Forelimb muscle (tissue), 1 donor: ENCODE measurements at regions not wholly inside any gene's neighbourhood (a gene's known extent, or its start where the extent isn't known, plus 50 kb on each side); places are given as distances from the start of the nearest gene placed in this dataset.

Source experiments
- DNase-seq: peaks from one replicate; pipeline ENCODE4 v3.0.0-alpha.2; 2013; ENCODE audit warnings: low read depth

DNA sequence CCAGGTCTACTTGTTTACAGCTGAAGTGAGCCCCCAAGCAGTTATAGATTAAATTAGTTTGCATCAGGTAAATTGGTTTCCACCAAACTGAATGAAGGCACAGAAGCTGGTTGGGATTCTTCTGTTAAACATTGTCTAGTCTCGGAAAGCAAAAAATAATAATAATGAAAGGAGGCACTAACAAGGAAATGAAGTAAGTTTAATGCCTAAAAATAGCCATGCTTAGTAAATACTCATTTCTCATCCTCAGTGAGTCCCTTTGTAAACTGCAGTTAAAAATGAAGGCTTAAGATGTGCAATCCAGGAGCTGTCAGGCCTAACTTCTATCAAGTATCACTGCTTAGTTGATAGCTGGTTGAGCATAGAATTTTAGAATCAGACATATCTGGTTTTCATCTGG lies 113.5 kb downstream of the BTG1 start:
- no peak for DNase-seq

GRCh38 chr12:92030618-92031017 lies 115.0 kb downstream of the BTG1 start:
- no peak for DNase-seq

GRCh38 chr12:92029902-92030586 lies 115.6 kb downstream of the BTG1 start:
- DNase-seq, result no peak

GRCh38 chr12:92029136-92029535 lies 116.5 kb downstream of the BTG1 start:
- DNase-seq, result no peak

DNA sequence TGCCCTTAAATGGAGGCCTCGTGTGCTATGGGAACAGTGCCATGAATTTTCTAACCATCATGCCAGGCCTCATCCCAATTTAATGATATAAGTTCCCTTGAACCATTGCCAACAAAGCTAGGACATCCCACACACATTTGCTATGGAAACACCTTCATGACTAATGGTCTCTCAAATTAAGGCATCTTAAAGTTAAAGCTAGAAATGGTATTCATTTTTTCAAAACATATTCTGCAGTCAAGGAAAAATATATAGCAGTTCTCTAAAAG lies 117.3 kb downstream of the BTG1 start:
- no peak for DNase-seq

GRCh38 chr12:92027701-92028440 lies 117.8 kb downstream of the BTG1 start:
- DNase-seq, result no peak

GRCh38 chr12:92027243-92027642 lies 118.4 kb downstream of the BTG1 start:
- no peak for DNase-seq

- DNase-seq, result no peak
Measured at GRCh38 chr12:92025462-92026207, 120.0 kb downstream of the BTG1 start.

- no peak for DNase-seq
Measured at GRCh38 chr12:92022093-92022492, 123.6 kb downstream of the BTG1 start.

- no peak for DNase-seq
Measured at GRCh38 chr12:92021666-92022035, 124.0 kb downstream of the BTG1 start.

DNA sequence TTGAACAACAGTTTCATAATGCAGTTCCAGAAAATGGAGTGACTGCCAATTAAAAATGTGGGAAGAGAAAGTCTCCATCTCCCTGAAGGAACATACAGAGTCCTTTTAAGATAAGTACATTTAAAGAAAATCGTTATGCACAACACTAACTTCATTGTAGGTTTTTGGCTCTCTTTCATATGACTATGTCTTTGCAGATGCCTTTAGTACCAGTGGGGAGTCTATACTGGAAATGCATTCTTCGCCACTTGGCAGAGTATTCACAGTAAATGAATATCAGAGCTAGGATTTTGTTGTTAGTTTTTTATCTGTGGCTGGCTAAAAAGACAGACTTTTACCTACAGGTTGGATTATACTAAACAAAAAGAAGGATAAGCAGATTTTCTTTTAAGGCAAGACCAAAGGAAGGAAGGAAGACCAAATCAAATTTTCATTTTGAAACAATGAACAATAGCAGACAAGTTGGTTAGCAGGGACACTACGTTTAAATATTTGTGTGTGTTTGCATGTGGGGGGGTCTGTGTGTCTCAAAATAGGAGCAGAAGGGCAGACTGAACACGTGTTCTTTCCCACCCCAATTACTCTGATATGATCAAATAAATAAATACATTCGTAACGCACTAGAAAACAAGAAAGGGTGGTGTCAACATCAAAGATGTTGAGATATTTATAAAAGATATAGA lies 124.5 kb downstream of the BTG1 start:
- no peak for DNase-seq

- DNase-seq, result no peak
Measured at GRCh38 chr12:92019491-92020277, 126.0 kb downstream of the BTG1 start.

DNA sequence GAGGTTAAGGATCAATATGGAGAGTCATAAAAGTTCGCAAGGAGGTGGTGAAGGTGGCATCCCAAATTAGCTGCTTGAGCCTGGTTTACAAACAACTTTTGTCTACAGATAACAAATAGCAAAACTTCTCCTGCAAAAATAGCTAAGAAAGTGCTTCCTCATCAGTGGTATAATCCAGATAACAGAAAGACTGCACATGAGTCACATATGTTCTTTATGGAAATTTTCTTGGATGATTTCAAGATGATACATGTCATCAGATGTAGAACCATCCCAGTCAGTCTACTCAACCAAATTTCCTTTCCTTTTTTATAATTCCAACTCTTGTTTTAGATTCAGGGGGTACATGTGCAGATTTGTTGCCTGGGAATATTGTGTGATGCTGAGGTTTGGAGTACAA lies 133.0 kb downstream of the BTG1 start:
- DNase-seq, result no peak

- DNase-seq, result no peak
Measured at GRCh38 chr12:92010853-92011701, 134.6 kb downstream of the BTG1 start.

GRCh38 chr12:92010368-92010767 lies 135.3 kb downstream of the BTG1 start:
- DNase-seq, result no peak

GRCh38 chr12:92008345-92008744 lies 137.3 kb downstream of the BTG1 start:
- DNase-seq, result no peak

GRCh38 chr12:92007787-92008186 lies 137.9 kb downstream of the BTG1 start:
- no peak for DNase-seq

DNA sequence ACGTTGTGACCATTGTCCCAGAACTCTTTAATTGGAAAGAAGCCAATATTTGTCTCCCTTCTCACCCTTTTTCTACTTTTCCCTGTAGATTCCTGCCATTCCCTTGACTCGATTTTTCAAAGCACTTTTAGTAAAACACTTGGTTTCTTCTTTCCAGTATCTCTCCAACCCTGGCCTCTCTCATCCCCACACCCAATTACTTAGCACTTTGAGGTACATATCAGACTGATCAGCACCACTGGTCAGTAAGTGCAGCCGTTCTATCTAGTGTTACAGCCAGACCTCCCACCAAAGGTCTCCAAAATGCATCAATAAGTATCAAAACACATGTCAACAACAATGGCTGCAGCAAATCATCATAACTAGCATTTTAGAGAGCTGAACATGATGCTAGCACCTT lies 141.9 kb downstream of the BTG1 start:
- DNase-seq, result no peak

- DNase-seq, result no peak
Measured at GRCh38 chr12:92002673-92003382, 142.8 kb downstream of the BTG1 start.

DNA sequence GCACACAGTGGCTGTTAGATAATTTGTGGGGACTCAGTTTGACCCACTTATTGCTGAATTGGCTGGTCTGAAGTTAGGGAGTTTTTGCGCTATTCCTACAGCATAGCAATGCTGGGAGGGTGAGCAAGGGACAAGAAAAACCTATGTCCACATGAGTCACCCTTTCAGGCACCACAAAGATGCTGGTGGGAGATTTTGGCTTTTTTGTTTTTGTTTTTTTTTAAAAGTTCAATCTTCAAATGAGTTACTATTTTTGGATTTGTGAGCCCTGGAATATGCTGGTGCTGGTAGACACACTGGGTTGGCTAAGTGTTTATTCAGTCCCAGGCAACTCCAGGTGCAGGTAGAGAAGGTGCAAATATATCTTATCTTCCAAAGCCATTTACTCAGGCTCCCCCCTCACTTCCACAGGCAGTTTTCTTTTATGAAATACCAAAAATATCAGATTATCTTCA lies 143.4 kb downstream of the BTG1 start:
- no peak for DNase-seq
